B cell (primary cell): ENCODE measurements at regions not wholly inside any gene's neighbourhood (a gene's known extent, or its start where the extent isn't known, plus 50 kb on each side); places are given as distances from the start of the nearest gene placed in this dataset.

Experiments used
- EZH2 ChIP-seq: IDR thresholded peaks from 2 replicates; pipeline ENCODE4 v1.6.1; 2012; ENCODE audit warnings: borderline replicate concordance, low read depth, mild to moderate bottlenecking, moderate library complexity, low read length; ENCODE audit not compliant: insufficient read depth, poor library complexity, severe bottlenecking
- TF ChIP-seq, protein P1 (sequence below): fragments of 200-600 bp; IDR thresholded peaks from one replicate; pipeline ENCODE4 v1.8.0; 2022; ENCODE audit warnings: antibody characterized with exemption, mild to moderate bottlenecking

DNA sequence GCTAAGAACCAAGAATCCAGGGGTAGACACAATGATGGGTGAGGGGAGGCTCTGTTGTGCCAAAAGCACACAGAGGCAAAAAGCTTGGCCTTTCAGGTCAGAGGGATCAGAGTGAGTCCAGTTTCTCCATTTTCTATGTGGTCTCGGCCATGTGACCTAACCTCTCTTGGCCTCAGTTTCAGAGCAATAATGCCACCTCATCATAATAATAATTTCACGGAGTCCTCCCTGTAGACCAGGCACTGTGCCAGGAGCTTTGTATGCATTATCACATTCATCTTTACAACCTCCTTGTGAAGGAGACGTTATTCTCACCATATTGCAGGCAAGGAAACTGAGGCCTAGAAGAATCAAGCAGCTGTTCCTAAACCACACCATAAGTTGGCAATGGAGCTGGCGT lies 120.2 kb downstream of the WT1 start:
- TF ChIP-seq, protein P1, sequence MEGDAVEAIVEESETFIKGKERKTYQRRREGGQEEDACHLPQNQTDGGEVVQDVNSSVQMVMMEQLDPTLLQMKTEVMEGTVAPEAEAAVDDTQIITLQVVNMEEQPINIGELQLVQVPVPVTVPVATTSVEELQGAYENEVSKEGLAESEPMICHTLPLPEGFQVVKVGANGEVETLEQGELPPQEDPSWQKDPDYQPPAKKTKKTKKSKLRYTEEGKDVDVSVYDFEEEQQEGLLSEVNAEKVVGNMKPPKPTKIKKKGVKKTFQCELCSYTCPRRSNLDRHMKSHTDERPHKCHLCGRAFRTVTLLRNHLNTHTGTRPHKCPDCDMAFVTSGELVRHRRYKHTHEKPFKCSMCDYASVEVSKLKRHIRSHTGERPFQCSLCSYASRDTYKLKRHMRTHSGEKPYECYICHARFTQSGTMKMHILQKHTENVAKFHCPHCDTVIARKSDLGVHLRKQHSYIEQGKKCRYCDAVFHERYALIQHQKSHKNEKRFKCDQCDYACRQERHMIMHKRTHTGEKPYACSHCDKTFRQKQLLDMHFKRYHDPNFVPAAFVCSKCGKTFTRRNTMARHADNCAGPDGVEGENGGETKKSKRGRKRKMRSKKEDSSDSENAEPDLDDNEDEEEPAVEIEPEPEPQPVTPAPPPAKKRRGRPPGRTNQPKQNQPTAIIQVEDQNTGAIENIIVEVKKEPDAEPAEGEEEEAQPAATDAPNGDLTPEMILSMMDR = no peak
- no peak for TF ChIP-seq EZH2
